Fibroblast of lung (primary cell): ENCODE measurements at regions not wholly inside any gene's neighbourhood (a gene's known extent, or its start where the extent isn't known, plus 50 kb on each side); places are given as distances from the start of the nearest gene placed in this dataset.
"Not testable (repeated sequence)": the region's sequence is repeated elsewhere in the genome, so short reads cannot be mapped to it uniquely, and the experiment has no call there.

ENCODE experiments used
- EZH2 ChIP-seq: IDR thresholded peaks from 2 replicates; pipeline ENCODE4 v1.5.1; 2012; ENCODE audit warnings: low read length, control low read depth, mild to moderate bottlenecking; ENCODE audit errors: missing control alignments
- TF ChIP-seq, protein P1 (sequence below), 2 donors: IDR thresholded peaks in 1 of 2; conservative IDR thresholded peaks in 1 of 2; 1 replicate in 1 of 2; 2 replicates in 1 of 2; pipeline ENCODE4 v1.5.1; 2011 to 2012; ENCODE audit warnings: low read length in 2 of 2, control low read depth in 1 of 2, inconsistent platforms in 1 of 2, low read depth in 1 of 2, mild to moderate bottlenecking in 1 of 2

DNA sequence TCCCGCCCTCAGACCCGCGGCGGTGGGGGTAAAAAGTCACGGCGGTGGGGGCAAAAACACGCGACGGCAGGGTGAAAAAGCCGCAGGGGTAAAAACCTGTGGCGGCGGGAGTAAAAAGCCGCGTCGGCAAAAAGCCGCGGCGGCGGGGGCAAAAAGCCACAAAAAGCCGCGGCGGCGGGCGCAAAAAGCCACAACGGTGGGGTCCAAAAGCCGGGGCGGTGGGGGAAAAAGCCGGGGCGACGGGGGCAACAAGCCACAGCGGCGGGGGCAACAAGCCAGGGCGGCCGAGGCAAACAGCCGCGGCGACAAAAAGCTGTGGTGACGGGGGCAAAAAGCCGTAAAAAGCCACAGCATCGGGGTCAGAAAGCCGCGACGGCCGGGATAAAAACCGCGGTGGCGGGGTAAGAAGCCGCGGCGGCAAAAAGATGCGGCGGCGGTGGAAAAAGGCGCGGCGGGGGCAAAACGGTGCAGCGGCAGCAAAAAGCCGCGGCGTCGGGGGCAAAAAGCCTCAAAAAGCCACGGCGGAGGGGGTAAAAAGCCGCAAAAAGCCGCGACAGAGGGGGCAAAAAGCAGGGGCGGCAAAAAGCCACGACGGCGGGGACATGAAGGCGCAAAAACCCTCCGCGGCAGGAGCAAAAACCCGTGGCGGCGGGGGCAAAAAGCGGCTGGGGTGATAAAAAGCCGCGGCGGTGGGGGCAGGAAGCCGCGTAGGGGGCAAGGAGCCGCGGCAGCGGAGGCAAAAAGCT is 168.3 kb upstream of the TP53TG3D start:
- TF ChIP-seq, protein P1, sequence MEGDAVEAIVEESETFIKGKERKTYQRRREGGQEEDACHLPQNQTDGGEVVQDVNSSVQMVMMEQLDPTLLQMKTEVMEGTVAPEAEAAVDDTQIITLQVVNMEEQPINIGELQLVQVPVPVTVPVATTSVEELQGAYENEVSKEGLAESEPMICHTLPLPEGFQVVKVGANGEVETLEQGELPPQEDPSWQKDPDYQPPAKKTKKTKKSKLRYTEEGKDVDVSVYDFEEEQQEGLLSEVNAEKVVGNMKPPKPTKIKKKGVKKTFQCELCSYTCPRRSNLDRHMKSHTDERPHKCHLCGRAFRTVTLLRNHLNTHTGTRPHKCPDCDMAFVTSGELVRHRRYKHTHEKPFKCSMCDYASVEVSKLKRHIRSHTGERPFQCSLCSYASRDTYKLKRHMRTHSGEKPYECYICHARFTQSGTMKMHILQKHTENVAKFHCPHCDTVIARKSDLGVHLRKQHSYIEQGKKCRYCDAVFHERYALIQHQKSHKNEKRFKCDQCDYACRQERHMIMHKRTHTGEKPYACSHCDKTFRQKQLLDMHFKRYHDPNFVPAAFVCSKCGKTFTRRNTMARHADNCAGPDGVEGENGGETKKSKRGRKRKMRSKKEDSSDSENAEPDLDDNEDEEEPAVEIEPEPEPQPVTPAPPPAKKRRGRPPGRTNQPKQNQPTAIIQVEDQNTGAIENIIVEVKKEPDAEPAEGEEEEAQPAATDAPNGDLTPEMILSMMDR (conservative IDR thresholded peaks at IDR 0.05 in 1 of 2, IDR thresholded peaks at IDR 0.05 in 1 of 2; ENCODE audit: low read depth in 1 of 2, low read length in 2 of 2): not testable (repeated sequence)
- TF ChIP-seq EZH2: not testable (repeated sequence)
